Type B pancreatic cell (in vitro differentiated cells): ENCODE measurements at regions not wholly inside any gene's neighbourhood (a gene's known extent, or its start where the extent isn't known, plus 50 kb on each side); places are given as distances from the start of the nearest gene placed in this dataset.

ENCODE experiments used
- DNase-seq: peaks from one replicate; pipeline ENCODE4 v3.0.0; 2021; ENCODE audit warnings: mixed read lengths; ENCODE audit not compliant: unreplicated experiment; ENCODE audit errors: extremely low spot score
- H3K27ac Mint-ChIP-seq: 2 replicates; pipeline ENCODE4 v1.8.0; 2021; ENCODE audit warnings: mild to moderate bottlenecking, mixed read lengths
- H3K27me3 Mint-ChIP-seq: 2 replicates; pipeline ENCODE4 v1.8.0; 2021; ENCODE audit warnings: mixed read lengths
- H3K36me3 Mint-ChIP-seq: 2 replicates; pipeline ENCODE4 v1.8.0; 2021; ENCODE audit warnings: mixed read lengths
- H3K4me1 Mint-ChIP-seq: one replicate; pipeline ENCODE4 v1.8.0; 2021; ENCODE audit warnings: mixed read lengths; ENCODE audit not compliant: unreplicated experiment
- H3K4me3 Mint-ChIP-seq: 2 replicates; pipeline ENCODE4 v1.8.0; 2021; ENCODE audit warnings: mild to moderate bottlenecking, mixed read lengths
- H3K9me3 Mint-ChIP-seq: 2 replicates; pipeline ENCODE4 v1.8.0; 2021; ENCODE audit warnings: mixed read lengths
- TF ChIP-seq, protein P1 (sequence below): fragments of 200-600 bp; sonication (generic); conservative IDR thresholded peaks from 2 replicates; pipeline ENCODE4 v1.5.0; 2021; ENCODE audit warnings: antibody characterized with exemption, mild to moderate bottlenecking

DNA sequence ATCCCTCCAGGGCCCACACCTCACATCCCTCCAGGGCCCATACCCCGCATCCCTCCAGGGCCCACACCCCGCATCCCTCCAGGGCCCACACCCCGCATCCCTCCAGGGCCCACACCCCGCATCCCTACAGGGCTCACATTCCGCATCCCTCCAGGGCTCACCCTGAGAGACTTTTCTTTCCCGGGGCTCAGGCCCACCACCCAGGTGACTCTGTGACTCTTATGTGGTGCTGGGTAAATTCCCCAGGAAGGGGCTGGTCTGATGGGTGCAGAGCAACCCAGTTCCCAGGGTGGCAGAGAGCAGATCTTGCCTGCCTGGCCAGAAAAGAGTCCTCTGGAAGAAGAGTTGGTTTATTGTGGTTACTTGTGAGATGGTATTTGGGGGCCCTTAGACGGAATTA lies 290.7 kb downstream of the TCERG1L start:
- Mint-ChIP-seq H3K27me3 (peaks cover 31% of the 10 kb centered on the region), H3K36me3 (no peaks in the 10 kb centered on the region)

DNA sequence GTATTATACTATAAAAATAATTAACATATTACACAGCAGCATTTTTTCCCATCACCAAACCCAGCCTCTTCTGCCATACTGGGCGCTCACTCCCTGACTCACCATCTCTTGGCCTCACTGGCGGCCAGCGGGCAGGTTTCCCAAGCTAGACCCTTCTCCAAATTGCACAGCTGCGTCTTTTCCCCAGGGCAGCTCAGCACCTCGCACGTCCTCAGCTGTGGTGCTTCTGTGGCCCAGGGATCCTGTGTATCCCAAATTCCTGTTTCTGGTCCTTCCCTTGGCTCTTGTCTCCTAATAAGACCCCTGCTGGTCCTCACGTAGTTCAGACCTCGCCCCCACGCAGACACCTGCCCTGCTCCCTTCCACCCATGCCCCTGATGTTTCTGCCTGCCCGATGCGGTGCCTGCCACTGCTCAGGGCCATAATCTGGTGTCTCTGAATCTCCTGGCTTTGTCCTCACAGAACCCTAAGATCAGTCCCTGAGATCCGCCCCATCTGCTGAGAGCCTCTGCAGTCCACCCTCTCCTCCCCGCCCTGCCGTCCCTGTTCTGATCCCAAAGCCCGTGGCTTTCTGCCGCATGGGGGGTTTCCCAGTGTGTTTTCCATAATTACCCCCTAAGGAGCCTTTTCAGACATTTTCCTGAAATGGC lies 290.1 kb downstream of the TCERG1L start:
- H3K36me3 Mint-ChIP-seq: no peaks in the 10 kb centered on the region
- DNase-seq: no peak
- TF ChIP-seq, protein P1, sequence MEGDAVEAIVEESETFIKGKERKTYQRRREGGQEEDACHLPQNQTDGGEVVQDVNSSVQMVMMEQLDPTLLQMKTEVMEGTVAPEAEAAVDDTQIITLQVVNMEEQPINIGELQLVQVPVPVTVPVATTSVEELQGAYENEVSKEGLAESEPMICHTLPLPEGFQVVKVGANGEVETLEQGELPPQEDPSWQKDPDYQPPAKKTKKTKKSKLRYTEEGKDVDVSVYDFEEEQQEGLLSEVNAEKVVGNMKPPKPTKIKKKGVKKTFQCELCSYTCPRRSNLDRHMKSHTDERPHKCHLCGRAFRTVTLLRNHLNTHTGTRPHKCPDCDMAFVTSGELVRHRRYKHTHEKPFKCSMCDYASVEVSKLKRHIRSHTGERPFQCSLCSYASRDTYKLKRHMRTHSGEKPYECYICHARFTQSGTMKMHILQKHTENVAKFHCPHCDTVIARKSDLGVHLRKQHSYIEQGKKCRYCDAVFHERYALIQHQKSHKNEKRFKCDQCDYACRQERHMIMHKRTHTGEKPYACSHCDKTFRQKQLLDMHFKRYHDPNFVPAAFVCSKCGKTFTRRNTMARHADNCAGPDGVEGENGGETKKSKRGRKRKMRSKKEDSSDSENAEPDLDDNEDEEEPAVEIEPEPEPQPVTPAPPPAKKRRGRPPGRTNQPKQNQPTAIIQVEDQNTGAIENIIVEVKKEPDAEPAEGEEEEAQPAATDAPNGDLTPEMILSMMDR: no peak
- no peak overlapping the region for H3K4me3 Mint-ChIP-seq
- H3K27ac Mint-ChIP-seq: no peak overlapping the region
- no peaks in the 10 kb centered on the region for H3K4me1 Mint-ChIP-seq
- H3K27me3 Mint-ChIP-seq: peaks cover 29% of the 10 kb centered on the region
- no peaks in the 10 kb centered on the region for H3K9me3 Mint-ChIP-seq

More for the DNA sequence above, 290.7 kb downstream of the TCERG1L start:
- no peak for DNase-seq
- Mint-ChIP-seq H3K27ac (no peak overlapping the region), H3K9me3 (no peaks in the 10 kb centered on the region), H3K4me1 (no peaks in the 10 kb centered on the region), H3K4me3 (no peak overlapping the region)
- TF ChIP-seq, protein P1: no peak

DNA sequence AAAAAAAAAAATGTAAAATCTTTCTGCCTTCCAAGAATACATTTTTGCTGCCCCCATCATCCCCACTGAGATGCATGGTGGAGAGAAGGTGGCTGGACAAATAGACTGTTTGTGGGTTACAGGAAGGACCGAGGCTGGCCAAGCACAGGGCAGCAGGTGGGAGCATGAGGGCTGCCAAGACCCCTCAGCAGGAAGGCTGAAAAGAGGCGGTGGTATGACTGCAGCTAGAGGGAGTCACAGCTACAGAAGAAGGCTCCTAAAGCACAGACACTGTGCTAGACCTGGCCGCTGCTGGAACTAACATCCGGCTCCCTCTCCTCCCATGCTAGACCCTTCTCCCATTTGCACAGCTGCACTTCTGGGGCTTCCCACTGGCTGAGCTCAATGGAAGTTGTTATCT lies 289.6 kb downstream of the TCERG1L start:
- H3K27me3 Mint-ChIP-seq: peaks cover 28% of the 10 kb centered on the region
- no peak overlapping the region for H3K27ac Mint-ChIP-seq
- TF ChIP-seq, protein P1: no peak
- H3K9me3 Mint-ChIP-seq: no peaks in the 10 kb centered on the region
- no peaks in the 10 kb centered on the region for H3K36me3 Mint-ChIP-seq
- no peak overlapping the region for H3K4me3 Mint-ChIP-seq
- no peak for DNase-seq
- H3K4me1 Mint-ChIP-seq: no peaks in the 10 kb centered on the region

DNA sequence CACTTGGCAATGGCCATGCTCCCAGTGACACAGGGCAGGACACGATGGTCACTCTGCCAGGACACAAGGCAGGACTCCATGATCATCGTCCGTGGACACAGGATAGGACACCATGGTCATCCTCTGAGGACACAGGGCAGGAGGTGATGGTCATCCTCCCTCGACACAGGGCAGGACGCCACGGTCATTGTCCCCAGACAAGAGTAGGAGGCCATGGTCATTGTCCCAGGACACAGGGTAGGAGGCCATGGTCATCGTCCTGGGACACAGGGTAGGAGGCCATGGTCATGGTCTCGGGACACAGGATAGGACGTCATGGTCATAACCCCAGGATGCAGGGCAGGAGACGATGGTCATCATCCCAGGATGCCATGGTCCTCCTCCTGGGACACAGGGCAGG lies 289.2 kb downstream of the TCERG1L start:
- H3K27ac Mint-ChIP-seq: no peak overlapping the region
- H3K36me3 Mint-ChIP-seq: no peaks in the 10 kb centered on the region
- H3K4me3 Mint-ChIP-seq: no peak overlapping the region
- TF ChIP-seq, protein P1: no peak
- DNase-seq: no peak
- no peaks in the 10 kb centered on the region for H3K9me3 Mint-ChIP-seq
- H3K4me1 Mint-ChIP-seq: no peaks in the 10 kb centered on the region
- peaks cover 24% of the 10 kb centered on the region for H3K27me3 Mint-ChIP-seq

DNA sequence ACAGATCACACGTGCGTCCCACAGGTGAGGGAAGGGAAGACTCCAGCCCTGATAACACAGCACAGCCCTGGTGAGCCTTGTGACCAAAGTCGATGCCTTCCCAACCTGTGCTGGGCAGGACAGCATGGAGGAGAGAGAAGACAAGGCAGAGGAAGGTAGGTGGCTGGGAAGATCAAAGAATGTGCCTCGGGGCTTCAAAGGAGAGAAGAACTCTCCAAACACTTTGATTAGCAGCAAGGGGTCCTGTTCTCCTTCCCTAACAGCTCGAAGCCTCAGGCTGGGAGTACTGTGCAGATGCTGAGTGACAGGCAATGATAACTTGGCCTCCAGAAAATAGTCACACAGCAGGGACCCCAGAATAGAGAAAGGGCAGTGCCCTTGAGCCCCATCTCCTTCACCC lies 288.5 kb downstream of the TCERG1L start:
- no peak for DNase-seq
- peaks cover 20% of the 10 kb centered on the region for H3K27me3 Mint-ChIP-seq
- no peaks in the 10 kb centered on the region for H3K36me3 Mint-ChIP-seq
- H3K4me3 Mint-ChIP-seq: no peak overlapping the region
- H3K9me3 Mint-ChIP-seq: no peaks in the 10 kb centered on the region
- H3K27ac Mint-ChIP-seq: no peak overlapping the region
- H3K4me1 Mint-ChIP-seq: no peaks in the 10 kb centered on the region
- TF ChIP-seq, protein P1: no peak
